ENCODE measurements at regions not wholly inside any gene's neighbourhood (a gene's known extent, or its start where the extent isn't known, plus 50 kb on each side); places are given as distances from the start of the nearest gene placed in this dataset.

DNA sequence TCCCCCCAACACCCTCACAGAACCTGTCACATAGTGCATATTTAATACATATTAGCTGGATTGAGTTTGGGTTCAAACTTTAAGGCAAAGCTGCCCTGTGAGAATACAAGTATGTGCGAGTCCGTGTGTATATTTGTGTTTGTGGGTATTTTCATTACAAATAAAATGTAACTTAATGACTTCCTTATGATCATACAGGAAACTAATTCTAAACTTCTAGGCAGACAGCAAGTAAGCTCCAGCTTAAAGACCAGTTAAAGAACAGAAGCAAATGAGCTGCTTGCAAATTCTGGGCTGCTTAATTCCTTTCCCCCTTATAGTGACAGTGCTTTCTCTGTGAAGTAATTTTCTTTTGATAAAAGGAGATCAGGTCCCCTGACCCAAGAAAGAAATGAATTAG, 437.6 kb downstream of the TTLL7 start:
- ATAC-seq (no peak), DNase-seq (no peak)
- H3K36me3 ChIP-seq: no peaks in the 10 kb centered on the region
- TF ChIP-seq, protein P1, sequence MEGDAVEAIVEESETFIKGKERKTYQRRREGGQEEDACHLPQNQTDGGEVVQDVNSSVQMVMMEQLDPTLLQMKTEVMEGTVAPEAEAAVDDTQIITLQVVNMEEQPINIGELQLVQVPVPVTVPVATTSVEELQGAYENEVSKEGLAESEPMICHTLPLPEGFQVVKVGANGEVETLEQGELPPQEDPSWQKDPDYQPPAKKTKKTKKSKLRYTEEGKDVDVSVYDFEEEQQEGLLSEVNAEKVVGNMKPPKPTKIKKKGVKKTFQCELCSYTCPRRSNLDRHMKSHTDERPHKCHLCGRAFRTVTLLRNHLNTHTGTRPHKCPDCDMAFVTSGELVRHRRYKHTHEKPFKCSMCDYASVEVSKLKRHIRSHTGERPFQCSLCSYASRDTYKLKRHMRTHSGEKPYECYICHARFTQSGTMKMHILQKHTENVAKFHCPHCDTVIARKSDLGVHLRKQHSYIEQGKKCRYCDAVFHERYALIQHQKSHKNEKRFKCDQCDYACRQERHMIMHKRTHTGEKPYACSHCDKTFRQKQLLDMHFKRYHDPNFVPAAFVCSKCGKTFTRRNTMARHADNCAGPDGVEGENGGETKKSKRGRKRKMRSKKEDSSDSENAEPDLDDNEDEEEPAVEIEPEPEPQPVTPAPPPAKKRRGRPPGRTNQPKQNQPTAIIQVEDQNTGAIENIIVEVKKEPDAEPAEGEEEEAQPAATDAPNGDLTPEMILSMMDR (IDR thresholded peaks at IDR 0.05): no peak
- H3K27me3 ChIP-seq (ENCODE audit: low read depth): no peaks in the 10 kb centered on the region
- intact Hi-C loops (cut with DNase I): no loop called here
- no peaks in the 10 kb centered on the region for H3K4me1 ChIP-seq
- no peak overlapping the region for H3K4me3 ChIP-seq
- no peak overlapping the region for H3K27ac ChIP-seq
- H3K9me3 ChIP-seq: no peaks in the 10 kb centered on the region

DNA sequence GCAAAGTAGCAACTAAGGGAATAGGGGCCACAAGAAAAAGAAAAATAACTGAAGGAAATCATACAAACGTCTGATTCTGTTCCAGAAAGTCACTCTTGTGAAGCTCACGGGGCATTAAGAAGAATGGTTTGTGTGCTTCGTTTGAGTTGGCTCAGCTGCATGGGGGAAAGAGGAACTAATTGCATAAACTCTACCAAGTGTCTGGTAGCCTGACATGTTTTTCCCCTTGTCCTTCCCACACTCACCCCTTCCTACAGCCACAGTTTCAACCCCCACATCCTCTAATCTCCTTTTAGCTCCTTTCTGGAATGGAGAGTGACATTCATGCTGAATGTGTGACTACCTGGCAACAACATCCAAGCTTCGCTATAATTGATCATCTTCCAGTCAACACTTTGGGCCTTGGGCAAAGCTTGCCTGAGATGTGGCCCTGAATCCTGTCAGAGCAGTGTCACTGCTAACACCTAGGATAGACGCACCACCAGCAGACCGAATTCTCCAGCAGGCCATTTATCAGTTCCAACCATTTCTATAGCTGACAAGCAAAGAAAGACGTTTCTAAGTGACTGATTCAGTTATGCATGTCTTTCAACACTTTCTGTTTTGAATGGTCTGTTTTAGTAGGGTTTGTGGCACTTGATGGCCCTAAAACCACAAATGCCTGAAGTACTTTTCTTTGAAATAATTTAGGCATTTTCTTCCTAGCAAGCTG, 439.6 kb downstream of the TTLL7 start:
- ATAC-seq: no peak
- no peaks in the 10 kb centered on the region for H3K27me3 ChIP-seq (ENCODE audit: low read depth)
- H3K9me3 ChIP-seq: no peaks in the 10 kb centered on the region
- TF ChIP-seq, protein P1 (IDR thresholded peaks at IDR 0.05): no peak
- no peaks in the 10 kb centered on the region for H3K4me1 ChIP-seq
- no peaks in the 10 kb centered on the region for H3K36me3 ChIP-seq
- H3K4me3 ChIP-seq: no peak overlapping the region
- intact Hi-C loops (cut with DNase I): no loop called here
- no peak for DNase-seq
- no peak overlapping the region for H3K27ac ChIP-seq

DNA sequence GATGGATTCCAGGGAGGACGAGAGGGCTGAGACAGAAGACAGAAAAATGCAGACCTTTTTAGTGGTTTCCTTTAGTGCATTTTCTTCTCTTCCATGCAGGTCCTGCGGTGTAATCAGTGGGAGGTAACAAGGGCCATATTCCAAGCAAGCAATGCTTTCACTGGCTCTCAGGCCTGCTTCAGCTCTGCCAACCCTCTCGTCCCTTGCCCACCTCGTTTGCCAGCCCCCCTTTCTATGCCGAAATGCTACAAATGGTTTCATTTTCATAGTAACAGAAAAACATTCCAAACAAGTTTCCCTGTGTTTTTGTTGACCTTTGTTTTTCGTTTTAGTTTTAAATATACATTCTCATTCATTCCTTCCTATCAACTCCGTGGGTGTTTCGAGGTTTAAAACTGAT, 443.1 kb downstream of the TTLL7 start:
- Histone ChIP-seq H3K9me3 (no peaks in the 10 kb centered on the region), H3K27me3 (ENCODE audit: low read depth) (no peaks in the 10 kb centered on the region), H3K4me1 (no peaks in the 10 kb centered on the region), H3K27ac (no peak overlapping the region), H3K4me3 (no peak overlapping the region), H3K36me3 (no peaks in the 10 kb centered on the region)
- DNase-seq (no peak), ATAC-seq (no peak)
- intact Hi-C loops (cut with DNase I): no loop called here
- TF ChIP-seq, protein P1 (IDR thresholded peaks at IDR 0.05): no peak

DNA sequence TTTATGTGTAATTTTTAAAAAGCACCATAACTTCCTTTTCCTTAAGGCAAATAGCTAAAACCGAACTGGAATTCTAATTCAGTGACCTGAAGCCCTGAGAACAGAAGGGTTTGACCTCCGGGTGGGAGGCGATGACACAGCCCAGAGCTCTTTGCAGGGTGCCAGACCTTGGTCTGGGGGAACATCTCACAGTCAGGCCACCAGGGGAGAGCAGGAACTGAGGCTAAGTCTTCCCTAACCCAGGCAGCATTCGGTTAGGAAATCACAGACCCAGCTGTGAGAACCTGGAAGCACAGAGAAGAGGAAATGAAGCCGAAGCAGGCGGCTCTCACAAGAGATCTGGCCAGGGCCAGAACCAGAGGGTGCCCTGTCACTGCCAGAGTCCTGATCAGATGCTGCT, 444.8 kb downstream of the TTLL7 start:
- Histone ChIP-seq H3K4me3 (no peak overlapping the region), H3K9me3 (no peaks in the 10 kb centered on the region), H3K4me1 (no peaks in the 10 kb centered on the region), H3K36me3 (no peaks in the 10 kb centered on the region), H3K27ac (no peak overlapping the region), H3K27me3 (ENCODE audit: low read depth) (no peaks in the 10 kb centered on the region)
- TF ChIP-seq, protein P1 (IDR thresholded peaks at IDR 0.05): no peak
- intact Hi-C loops (cut with DNase I): no loop called here
- no peak for DNase-seq
- no peak for ATAC-seq

DNA sequence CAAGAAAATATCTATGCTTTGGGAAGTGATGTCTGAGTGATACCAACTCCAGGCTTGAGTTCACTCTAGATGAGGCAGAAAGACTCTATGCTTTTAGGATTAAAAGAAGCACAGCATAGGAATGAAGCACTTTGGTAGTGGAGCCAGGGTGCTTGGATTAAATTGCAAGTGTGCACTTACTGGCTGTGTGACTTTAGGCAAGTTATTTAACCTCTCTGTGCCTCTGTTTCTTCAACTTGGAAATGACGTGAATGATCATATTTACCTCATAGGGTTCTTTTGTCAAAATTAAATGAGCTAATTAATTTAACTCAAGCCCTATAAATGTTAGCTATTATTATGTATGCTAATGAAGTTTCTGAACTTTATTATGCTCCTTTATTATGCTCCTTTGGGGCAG, 446.1 kb downstream of the TTLL7 start:
- no peak for ATAC-seq

More for the DNA sequence above, 446.1 kb downstream of the TTLL7 start:
- Histone ChIP-seq H3K4me1 (no peaks in the 10 kb centered on the region), H3K27ac (no peak overlapping the region), H3K4me3 (no peak overlapping the region), H3K27me3 (ENCODE audit: low read depth) (no peaks in the 10 kb centered on the region), H3K9me3 (no peaks in the 10 kb centered on the region), H3K36me3 (no peaks in the 10 kb centered on the region)
- DNase-seq: no peak
- TF ChIP-seq, protein P1 (IDR thresholded peaks at IDR 0.05): no peak
- intact Hi-C loops (cut with DNase I): no loop called here
